ENCODE measurements at regions not wholly inside any gene's neighbourhood (a gene's known extent, or its start where the extent isn't known, plus 50 kb on each side); places are given as distances from the start of the nearest gene placed in this dataset.

GRCh38 chr7:32169228-32169627 is 99.0 kb upstream of the PDE1C start:
- no peak for DNase-seq

- no peak for DNase-seq
These were observed 97.6 kb upstream of the PDE1C start for GRCh38 chr7:32167815-32168214.

GRCh38 chr7:32167256-32167655 is 97.0 kb upstream of the PDE1C start:
- no peak for DNase-seq

- no peak for DNase-seq
These were observed 94.3 kb upstream of the PDE1C start for GRCh38 chr7:32164341-32164996.

- DNase-seq, result no peak
These were observed 93.7 kb upstream of the PDE1C start for GRCh38 chr7:32163896-32164295.

GRCh38 chr7:32163141-32163806 is 93.1 kb upstream of the PDE1C start:
- DNase-seq, result no peak

GRCh38 chr7:32161708-32162107 is 91.5 kb upstream of the PDE1C start:
- no peak for DNase-seq

- DNase-seq, result no peak
These were observed 88.8 kb upstream of the PDE1C start for GRCh38 chr7:32158751-32159745.

- DNase-seq, result no peak
These were observed 87.9 kb upstream of the PDE1C start for GRCh38 chr7:32158076-32158475.

GRCh38 chr7:32155712-32156111 is 85.5 kb upstream of the PDE1C start:
- no peak for DNase-seq

- DNase-seq, result no peak
These were observed 84.6 kb upstream of the PDE1C start for GRCh38 chr7:32154797-32155196.

- DNase-seq, result no peak
These were observed 82.8 kb upstream of the PDE1C start for GRCh38 chr7:32153006-32153405.

- DNase-seq, result no peak
These were observed 82.4 kb upstream of the PDE1C start for GRCh38 chr7:32152576-32152975.

- no peak for DNase-seq
These were observed 80.4 kb upstream of the PDE1C start for GRCh38 chr7:32150589-32150988.

- DNase-seq, result no peak
These were observed 79.8 kb upstream of the PDE1C start for GRCh38 chr7:32150039-32150438.

- DNase-seq, result no peak
These were observed 77.5 kb upstream of the PDE1C start for GRCh38 chr7:32147546-32148268.

- DNase-seq, result no peak
These were observed 75.7 kb upstream of the PDE1C start for GRCh38 chr7:32145911-32146310.

- DNase-seq, result no peak
These were observed 74.5 kb upstream of the PDE1C start for GRCh38 chr7:32144676-32145075.

GRCh38 chr7:32143301-32143700 is 73.1 kb upstream of the PDE1C start:
- DNase-seq, result no peak

GRCh38 chr7:32142649-32143048 is 72.4 kb upstream of the PDE1C start:
- DNase-seq, result no peak

- no peak for DNase-seq
These were observed 70.2 kb upstream of the PDE1C start for GRCh38 chr7:32140210-32140939.

- DNase-seq, result no peak
These were observed 66.9 kb upstream of the PDE1C start for GRCh38 chr7:32137059-32137458.

Data from stimulated activated naive CD4-positive, alpha-beta T cell (primary cell).